ENCODE measurements at regions not wholly inside any gene's neighbourhood (a gene's known extent, or its start where the extent isn't known, plus 50 kb on each side); places are given as distances from the start of the nearest gene placed in this dataset.
A peak's percentile ranks its signal among the peaks of the same experiment; 100 is the strongest.
"Not testable (repeated sequence)": the region's sequence is repeated elsewhere in the genome, so short reads cannot be mapped to it uniquely, and the experiment has no call there.

GRCh38 chr5:115751176-115751575 lies 65.3 kb downstream of the CDO1 start:
- DNase-seq = no peak

DNA sequence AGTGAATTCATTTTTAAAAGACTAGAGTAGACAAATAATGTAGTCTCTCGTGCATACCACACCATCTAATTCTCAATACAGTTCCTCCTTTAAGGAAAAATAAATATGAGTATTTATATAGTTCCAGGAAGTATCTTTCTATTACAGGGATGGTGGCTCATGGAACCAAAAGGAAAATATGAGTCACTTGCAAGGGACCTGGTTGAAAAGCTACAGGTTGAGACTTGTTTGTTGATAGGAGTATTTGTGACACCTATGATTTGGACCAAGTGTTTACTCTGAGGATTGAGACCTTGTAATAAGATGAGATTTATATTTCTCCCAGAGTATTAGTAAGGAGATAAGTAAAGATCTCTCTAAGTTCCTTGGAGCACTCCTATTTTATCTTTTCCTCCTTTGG lies 67.4 kb downstream of the CDO1 start:
- no peak for DNase-seq

DNA sequence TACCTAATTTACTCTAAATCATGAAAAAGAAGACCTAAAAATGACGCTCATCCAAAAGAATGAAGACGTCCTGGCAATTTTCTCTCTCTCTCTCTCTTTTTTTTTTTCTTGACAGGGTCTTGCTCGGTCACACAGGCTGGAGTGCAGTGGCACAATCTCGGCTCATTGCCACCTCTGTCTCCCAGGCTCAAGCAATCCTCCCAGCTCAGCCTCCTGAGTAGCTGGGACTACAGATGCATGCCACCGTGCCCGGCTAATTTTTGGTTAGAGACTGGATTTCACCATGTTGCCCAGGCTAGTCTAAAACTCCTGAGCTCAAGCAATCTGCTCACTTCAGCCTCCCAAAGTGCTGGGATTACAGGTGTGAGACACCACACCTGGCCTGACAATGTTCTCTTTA lies 77.2 kb downstream of the CDO1 start:
- DNase-seq = not testable (repeated sequence)

DNA sequence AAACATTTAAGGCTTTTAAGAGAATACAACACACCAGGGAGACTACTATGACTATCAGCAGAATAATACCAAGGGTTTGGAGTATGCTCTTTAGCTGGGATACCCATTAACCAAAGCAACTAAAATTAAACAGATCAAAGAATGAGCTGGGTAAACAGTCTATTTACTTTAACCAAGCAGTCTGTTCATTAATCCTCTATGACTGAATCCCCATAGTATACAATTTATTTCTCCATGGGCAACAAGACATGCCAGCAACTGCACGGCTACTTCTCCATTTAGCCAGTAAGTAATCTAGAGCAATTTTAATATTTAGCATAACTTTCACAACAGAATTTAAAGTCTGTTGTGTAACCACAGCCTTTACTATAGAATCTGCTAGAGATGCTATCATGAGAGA lies 77.6 kb downstream of the CDO1 start:
- DNase-seq = no peak

DNA sequence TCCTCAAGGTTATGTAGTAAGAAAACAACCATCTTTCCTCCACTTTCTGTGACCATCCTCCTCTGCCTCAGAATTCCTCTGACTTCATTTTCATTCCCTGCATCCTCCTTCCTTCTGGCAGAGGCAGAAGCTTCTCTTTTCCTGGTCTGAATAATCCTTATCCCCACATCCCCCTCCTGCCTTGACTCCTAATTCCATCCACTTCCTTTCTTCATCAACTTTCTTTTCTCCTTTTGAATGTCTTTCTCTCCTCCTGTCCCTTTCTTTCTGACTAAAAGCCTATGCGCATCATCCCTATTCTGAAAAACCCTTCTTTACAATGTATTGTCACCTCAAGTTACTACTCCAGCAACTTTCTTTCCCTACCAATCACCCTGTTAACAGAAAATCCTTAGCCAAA lies 79.0 kb downstream of the CDO1 start:
- DNase-seq = no peak

DNA sequence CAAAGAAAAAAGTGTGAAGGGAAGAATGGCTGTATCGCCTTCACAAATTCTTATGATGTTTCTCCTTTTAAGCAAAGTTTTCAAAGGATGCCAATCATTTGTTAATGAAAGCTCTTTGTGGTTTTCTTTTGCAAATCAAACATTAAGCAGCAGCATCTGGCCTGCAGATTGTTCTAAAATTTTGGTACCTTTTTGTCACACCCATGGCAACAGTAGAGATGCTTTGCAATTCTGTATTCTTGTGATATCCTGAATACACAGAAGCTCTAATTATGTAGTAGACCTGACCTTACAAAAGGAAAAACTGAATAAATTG lies 79.8 kb downstream of the CDO1 start:
- no peak for DNase-seq

DNA sequence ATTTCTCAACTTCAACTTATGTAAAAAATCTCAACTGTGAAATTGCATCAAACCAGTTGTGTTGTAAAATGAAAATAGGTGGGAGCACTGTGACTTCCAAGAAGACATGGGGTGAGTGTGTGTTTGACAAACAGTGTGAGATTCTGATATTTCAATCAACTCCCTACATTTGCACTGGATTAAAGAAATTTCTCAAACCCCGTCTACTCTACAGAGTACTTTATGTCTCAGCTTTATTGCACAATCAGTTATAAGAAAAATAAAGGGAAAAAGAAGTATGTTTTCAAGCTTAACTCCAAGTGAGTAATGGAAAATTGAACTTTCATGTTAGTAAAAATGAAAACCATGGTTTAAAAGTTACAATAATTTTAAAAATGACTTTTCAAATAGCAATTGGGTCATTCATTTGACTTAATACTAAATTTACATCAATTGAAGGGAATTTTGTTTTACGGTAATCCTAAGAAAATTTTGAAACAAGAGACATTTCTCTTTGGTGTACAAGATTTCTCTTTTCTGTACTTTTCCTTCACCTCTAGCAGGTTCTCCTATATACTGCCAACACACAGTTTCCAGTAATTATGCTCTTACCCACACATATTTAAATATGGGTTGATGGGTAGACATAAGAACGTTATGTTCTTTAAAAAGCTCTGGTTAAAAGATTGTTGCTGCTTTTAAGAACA lies 80.3 kb downstream of the CDO1 start:
- DNase-seq = no peak

- no peak for DNase-seq
Measured at GRCh38 chr5:115735108-115735998, 81.1 kb downstream of the CDO1 start.

- DNase-seq = no peak
Measured at GRCh38 chr5:115733607-115734006, 82.9 kb downstream of the CDO1 start.

DNA sequence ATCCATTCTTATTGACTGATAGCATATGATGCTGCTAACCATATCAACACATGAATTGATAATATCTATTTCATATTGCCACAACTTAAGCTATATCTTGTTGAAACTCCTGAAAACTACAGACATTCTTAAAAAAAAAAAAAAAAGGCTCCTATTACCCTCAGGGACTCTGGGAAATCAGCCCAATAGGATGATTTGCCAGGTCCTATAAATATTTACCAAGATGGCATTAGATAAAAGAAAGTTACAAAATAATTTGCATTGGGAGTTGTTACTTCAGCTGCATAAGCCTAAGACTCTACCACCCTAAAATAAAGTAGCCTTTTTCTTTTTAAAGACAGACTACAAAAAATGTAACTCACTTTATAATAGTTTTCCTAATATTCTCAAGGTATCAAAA lies 84.4 kb downstream of the CDO1 start:
- DNase-seq = no peak

GRCh38 chr5:115725522-115725921 lies 90.9 kb downstream of the CDO1 start:
- no peak for DNase-seq

GRCh38 chr5:115723220-115723619 lies 93.2 kb downstream of the CDO1 start:
- peak; percentile 38 for DNase-seq

GRCh38 chr5:115720888-115721287 lies 95.1 kb upstream of the TMED7 start:
- no peak for DNase-seq

DNA sequence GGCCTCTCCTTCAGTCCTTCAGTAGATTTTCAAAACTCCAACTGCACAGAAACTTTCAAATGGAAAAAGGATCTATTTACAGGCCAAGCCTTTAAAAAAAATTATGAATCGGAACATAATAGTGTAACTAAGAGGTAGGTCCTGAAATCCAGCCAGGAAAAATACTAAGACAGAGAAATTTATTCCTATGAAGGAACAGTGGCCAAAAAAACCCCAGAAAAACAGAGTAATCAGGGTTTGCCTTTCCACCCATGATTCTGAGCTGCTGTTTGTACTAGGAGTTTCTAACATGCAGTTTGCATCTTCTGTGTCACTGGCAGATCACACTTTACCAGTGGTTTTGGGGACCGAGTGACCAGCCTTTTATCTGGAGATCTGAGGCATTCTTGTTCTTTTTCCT lies 93.1 kb upstream of the TMED7 start:
- peak; percentile 34 for DNase-seq

DNA sequence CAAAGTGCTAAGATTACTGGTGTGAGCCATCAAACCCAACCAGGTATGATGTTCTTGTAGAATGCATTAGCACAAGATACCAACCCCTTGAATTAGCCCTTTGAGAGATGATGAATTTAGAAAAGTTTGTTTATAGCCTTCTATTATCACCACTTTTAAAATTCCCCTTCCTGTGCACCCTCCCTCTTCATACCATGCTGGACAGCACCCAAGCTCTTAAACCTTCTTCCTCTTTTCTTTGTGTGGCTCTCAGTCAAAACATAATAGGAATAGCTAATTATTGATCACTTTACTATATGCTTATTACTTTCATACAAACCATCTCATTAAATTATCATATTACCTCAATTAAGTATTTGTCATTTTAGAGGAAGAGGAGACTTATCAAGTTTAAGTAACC lies 87.6 kb upstream of the TMED7 start:
- DNase-seq = no peak

DNA sequence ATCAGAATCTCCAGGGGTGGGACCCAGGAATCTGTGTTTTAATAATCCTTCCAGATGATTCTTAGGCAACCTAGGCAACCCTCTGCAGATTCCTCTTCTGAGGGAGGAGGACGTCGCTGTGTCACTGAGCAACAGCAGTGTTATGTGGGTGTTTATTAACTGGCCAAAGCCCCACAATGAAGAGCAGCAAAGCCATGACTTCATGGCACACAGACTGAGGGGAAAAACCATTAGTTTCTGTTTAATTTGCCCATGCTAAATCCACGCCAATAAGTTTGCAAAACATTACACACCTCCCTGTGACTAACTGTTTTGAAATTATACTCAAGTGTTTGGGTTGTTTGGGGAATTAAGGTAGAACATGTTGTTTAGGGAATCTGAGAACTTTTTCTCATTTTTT lies 83.7 kb upstream of the TMED7 start:
- no peak for DNase-seq

- DNase-seq = no peak
Measured at GRCh38 chr5:115708819-115709477, 83.1 kb upstream of the TMED7 start.

DNA sequence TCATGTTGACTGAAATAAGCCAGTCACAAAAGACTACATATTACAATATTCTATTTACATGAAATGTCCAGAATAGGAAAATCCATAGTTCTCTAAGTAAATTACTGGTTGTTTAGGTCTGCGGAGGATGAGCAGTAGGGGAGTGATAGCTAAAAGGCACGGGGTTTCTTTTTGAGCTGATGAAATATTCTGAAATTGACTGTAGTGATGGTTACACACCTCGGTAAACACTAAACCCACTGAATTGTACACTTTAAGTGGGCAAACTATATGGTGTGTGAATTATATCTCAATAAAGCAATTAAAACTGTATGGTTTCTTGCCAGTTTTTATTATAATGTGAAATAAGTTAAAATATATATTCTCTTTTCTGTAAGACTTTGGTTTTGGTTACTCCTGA lies 77.7 kb upstream of the TMED7 start:
- no peak for DNase-seq

- no peak for DNase-seq
Measured at GRCh38 chr5:115702025-115702424, 76.2 kb upstream of the TMED7 start.

DNA sequence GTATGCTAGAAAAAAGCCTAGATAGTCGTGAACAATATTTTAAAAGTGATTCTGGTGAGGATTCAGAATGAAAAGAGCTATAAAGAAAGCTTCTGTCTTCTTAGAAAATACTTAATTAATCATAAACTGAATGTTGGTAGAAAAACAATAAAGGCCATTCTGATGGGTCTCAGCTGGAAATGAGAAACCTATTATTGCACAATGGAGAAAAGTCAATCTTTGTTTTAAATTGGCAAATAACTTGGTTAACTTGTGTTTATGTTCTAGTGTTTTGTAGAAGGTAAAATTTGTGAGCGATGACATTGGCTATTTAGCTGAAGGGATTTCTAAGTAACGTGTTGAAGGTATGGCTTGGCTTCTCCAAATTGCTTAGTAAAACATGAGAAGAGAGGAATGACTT lies 74.1 kb upstream of the TMED7 start:
- DNase-seq = no peak

GRCh38 chr5:115696141-115696650 lies 70.4 kb upstream of the TMED7 start:
- no peak for DNase-seq

DNA sequence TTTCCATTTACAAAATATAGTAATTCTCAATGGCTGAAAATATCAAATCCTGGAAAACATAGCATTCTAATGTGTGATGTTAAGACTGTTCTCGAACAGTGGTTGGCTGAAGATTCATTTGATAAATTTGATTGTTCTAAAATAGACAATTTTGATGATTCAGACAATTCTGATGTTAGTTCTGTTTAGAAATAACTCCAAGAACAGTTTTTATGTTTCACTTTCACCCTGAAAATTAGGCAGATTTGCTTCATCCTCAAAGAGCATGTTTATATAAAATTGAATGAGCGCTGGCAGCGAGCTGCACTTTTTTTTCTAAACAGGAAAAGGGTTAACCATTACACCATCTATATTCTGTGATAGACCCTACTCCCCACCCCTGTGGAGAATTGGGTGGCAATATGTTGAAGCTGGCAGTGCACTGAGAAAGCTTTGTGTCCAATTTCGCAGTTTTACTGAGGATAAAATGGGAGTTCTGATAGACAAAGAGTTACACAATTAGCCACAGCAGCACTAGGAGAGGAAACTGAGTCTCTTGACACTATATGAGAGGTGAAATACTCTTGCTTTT lies 69.6 kb upstream of the TMED7 start:
- DNase-seq = no peak

GRCh38 chr5:115691814-115692213 lies 66.0 kb upstream of the TMED7 start:
- DNase-seq = not testable (repeated sequence)
